RPMI8226 (cell line): ENCODE measurements at regions not wholly inside any gene's neighbourhood (a gene's known extent, or its start where the extent isn't known, plus 50 kb on each side); places are given as distances from the start of the nearest gene placed in this dataset.
"Not testable (repeated sequence)": the region's sequence is repeated elsewhere in the genome, so short reads cannot be mapped to it uniquely, and the experiment has no call there.

Source experiments
- DNase-seq: peaks from one replicate; pipeline ENCODE4 v3.0.0-alpha.2; 2015

- DNase-seq: no peak
Observed at GRCh38 chr5:164306662-164307061, 801.2 kb downstream of the MAT2B start.

GRCh38 chr5:164312801-164313200 lies 807.4 kb downstream of the MAT2B start:
- DNase-seq: no peak

- DNase-seq: no peak
Observed at GRCh38 chr5:164317676-164318075, 812.3 kb downstream of the MAT2B start.

- DNase-seq: no peak
Observed at GRCh38 chr5:164319161-164319560, 813.7 kb downstream of the MAT2B start.

GRCh38 chr5:164324239-164324638 lies 818.8 kb downstream of the MAT2B start:
- DNase-seq: no peak

- no peak for DNase-seq
Observed at GRCh38 chr5:164326219-164326618, 820.8 kb downstream of the MAT2B start.

- DNase-seq: not testable (repeated sequence)
Observed at GRCh38 chr5:164327166-164327565, 821.7 kb downstream of the MAT2B start.

GRCh38 chr5:164332349-164333196 lies 827.2 kb downstream of the MAT2B start:
- no peak for DNase-seq

GRCh38 chr5:164335837-164336236 lies 830.4 kb downstream of the MAT2B start:
- DNase-seq: no peak

- DNase-seq: no peak
Observed at GRCh38 chr5:164336276-164336675, 830.9 kb downstream of the MAT2B start.

- no peak for DNase-seq
Observed at GRCh38 chr5:164336906-164337305, 831.5 kb downstream of the MAT2B start.

GRCh38 chr5:164341056-164341619 lies 835.7 kb downstream of the MAT2B start:
- no peak for DNase-seq

GRCh38 chr5:164345173-164345849 lies 839.9 kb downstream of the MAT2B start:
- no peak for DNase-seq

GRCh38 chr5:164345853-164346252 lies 840.4 kb downstream of the MAT2B start:
- no peak for DNase-seq

GRCh38 chr5:164346785-164347630 lies 841.6 kb downstream of the MAT2B start:
- DNase-seq: no peak

- DNase-seq: no peak
Observed at GRCh38 chr5:164350236-164350635, 844.8 kb downstream of the MAT2B start.

GRCh38 chr5:164351245-164351834 lies 845.9 kb downstream of the MAT2B start:
- no peak for DNase-seq

- no peak for DNase-seq
Observed at GRCh38 chr5:164352695-164353094, 847.3 kb downstream of the MAT2B start.

GRCh38 chr5:164353155-164353554 lies 847.7 kb downstream of the MAT2B start:
- no peak for DNase-seq

GRCh38 chr5:164354139-164354751 lies 848.8 kb downstream of the MAT2B start:
- DNase-seq: no peak

GRCh38 chr5:164355267-164355830 lies 849.9 kb downstream of the MAT2B start:
- DNase-seq: no peak

- DNase-seq: no peak
Observed at GRCh38 chr5:164356790-164357189, 851.4 kb downstream of the MAT2B start.
